ENCODE measurements at regions not wholly inside any gene's neighbourhood (a gene's known extent, or its start where the extent isn't known, plus 50 kb on each side); places are given as distances from the start of the nearest gene placed in this dataset.

DNA sequence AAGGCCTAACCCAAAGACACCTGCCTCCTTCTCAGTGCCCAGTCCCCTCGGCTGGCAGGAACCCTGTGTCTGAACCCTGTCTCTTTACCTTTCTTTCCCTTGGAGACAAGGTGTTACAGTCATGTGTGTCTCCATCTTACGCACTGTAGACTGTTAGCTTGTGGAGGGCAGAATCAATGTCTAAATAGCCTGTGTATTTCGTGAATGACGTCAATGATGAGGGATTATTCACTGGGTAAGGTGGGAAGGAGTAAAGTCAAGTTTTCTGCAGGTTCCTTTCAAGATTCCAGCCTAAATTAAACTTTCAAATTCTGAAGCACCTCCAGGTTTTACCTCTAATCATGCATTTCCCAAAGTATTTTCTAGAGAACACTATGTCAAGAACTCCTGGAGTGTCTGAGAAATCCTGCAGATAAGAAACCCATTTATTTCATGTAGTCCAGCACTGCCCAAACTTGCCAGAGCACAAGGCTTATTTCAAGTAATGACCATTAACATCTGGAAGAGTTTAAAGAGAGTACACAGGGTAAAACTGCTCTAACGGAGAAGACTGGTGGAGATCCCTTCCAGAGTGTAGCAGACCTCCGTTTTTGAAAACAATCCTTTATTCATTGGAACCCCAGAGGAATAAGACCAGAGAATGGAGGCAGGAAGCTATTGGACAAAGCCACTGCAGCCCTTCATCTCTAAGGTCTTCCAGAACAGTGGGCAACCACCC lies 72.8 kb downstream of the KCNF1 start:
- ATAC-seq = no peak
- DNase-seq (ENCODE audit: low spot score) = no peak

DNA sequence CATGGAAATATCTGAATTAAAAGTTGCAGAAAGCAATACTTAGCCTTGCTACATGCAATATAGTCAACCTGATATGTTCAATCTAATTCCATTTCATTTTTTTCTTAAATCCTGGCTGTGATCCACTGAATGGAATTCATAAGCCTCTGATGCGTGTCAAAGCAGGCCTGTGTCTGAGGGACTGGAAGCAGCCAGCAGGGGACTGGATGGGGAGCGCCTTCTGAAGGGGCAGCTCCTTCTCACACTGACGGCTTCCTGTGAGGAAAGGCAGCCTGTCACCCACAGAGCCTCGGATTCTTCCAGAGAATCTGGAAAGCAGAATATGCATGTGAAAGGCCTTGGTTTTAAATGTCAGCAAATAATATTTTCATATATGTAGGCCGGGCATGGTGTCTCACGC lies 73.5 kb downstream of the KCNF1 start:
- DNase-seq (ENCODE audit: low spot score) (no peak), ATAC-seq (no peak)

DNA sequence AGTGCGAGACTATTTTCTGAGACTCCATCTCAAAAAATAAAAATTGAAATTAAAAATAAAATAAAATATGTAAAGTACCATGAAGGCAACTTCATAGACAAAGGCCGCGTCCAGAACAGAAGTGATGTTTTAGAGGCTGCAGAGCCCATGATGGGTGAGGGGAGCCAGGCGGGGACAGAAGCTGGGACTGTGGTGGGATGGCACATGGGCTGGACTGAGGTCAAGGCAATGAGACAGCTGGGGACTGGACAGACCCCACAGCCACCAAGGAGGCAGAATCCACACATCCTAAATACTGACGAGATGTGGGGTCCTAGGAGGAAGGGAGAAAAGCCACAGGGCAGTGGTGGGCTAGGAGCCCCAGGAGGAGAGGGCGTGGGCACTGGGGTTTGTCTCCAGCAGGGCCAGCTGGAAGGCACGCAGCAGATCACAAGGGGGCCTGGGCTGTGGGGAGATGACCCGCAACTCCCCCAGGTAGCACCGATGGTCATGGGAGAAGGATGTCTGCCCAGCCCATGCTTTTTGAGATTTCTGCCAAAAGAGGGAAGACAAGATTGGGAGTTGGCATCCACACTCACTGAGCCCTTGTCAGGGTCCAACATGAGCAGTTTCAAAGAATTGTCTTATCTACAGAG lies 74.3 kb downstream of the KCNF1 start:
- DNase-seq (ENCODE audit: low spot score) (no peak), ATAC-seq (no peak)

DNA sequence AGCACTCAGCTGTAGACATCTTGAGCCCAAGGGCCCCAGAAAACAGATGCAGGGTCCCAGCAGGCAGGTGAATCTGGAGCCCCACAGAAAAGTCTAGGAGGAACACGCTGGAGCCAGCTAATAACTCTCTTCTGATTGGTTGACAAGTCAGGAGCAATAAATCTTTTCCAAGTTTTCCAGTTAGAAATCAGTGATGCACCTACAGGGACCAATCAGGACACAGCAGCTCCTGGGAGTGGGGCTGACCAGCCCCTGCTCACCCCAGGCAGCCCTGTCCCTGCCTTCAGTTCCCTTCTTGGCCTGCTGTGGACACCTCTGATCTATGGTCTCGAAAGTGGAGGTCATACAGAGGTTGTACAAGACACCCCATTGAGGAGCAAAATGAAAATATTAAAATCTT lies 75.7 kb downstream of the KCNF1 start:
- ATAC-seq (no peak), DNase-seq (ENCODE audit: low spot score) (no peak)

DNA sequence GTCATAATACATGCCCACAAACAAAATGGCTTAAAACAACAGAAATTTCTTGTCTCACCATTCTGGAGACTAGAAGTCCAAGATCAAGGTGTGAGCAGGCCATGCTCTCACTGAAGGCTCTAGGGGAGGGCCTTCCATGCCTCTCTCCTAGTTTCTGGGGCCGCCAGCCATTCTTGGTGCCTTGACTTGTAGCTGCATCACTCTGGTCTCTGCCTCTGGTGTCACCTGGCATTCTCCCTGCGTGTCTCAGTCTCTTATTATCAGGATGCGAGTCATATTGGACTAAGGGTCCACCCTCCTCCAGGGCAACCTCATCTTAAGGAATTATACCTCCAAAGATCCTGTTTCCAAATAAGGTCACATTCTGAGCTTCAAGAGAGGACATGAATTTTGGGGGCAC lies 76.1 kb downstream of the KCNF1 start:
- no peak for DNase-seq (ENCODE audit: low spot score)
- no peak for ATAC-seq

DNA sequence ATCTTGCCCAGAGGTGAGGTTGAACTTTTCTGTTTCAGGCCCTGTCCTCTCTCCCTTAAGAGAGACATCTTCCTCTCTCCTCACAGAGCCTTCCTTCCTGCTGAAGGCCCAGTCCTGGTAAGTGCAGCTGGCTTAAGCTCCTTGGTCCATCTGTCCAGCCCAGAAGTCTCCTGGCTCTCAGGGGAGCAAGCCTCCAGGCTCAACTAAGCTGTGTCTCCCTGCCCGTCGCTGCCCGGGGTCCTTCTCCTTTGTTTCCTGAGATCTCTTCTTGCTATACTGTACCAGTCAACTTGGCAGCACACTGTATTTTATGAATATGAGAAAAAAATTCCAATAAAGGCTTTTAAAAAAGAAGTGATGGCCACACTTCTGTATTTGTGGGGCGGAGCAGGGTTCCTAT lies 77.4 kb downstream of the KCNF1 start:
- ATAC-seq (no peak), DNase-seq (ENCODE audit: low spot score) (no peak)

DNA sequence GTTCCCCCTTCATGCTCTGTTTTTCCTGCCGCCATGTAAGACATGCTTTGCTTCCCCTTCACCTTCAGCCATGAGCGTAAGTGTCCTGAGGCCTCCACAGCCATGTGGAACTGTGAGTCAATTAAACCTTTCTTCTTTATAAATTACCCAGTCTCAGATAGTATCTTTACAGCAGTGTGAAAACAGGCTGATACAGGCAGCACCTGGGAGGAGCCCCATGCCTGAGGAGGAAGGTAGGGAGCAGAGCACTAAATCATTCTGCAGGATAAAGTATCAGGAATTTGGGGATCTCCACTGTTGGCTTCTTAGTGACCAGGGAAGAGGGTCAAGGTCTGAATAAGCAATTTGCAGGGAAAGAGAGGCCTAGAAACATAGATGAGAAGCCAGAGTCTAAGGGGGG lies 78.0 kb downstream of the KCNF1 start:
- no peak for ATAC-seq

DNA sequence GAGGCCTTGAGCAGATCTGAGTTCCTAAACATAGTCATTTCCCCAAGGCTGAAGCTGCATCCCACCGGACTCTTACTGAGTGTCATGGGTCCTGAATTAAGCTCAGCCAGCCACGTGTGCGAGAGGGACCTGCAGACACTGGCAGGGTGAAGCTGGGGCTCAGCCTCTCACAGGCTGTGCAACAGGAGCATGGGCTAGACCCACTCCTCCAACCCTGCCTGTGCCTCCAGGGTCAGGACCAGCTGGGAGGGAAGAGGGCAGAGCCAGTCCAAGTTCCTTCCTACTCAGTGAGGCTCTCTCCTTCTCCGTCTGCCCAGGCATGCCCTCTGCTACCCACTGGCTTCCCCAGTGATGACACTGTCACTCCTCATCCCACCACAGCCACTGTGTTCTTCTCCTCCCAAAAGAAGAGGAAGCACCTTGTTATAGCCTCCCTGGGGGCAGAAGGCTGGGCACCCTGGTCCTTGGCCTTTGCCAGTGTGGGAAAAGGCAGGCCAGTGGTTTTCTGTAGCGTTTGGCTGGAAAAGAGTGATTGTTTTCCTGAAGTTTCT lies 78.9 kb downstream of the KCNF1 start:
- ATAC-seq = no peak
- no peak for DNase-seq (ENCODE audit: low spot score)

More for the DNA sequence above, 78.0 kb downstream of the KCNF1 start:
- DNase-seq (ENCODE audit: low spot score) = no peak

DNA sequence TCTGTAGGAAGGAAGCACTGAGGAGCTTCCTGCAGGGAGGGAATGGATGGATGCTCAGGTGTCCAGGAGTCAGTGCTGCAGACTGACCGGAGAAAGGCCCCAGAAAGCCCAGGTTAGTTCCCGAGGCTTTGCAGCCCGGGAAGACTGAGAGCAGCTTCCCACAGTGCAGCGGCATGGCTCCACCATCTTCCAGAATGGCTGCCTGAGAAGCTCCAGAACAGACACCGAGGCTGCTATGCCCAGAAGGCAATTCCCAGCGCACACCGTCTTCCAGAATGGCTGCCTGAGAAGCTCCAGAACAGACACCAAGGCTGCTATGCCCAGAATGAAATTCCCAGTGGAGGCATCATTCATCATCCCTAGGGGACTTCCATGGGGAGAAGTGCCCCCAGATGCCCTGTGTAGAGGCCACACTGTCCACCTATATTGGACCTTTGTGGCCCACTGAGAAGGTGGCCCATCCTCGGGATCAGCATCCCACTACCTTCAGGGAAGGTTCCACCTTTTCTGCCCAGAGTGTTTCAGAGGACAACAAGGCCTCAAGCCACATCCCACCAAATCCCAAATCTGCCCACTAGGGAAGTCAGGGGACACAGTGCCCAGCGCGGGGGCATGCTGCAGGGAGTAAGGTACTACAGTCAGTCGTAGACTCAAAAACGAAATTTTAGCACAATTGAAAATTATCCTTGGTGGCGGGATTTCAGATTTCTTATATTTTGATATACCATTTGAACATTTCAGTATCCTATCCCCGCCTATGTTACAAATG lies 80.5 kb downstream of the KCNF1 start:
- DNase-seq (ENCODE audit: low spot score) (no peak), ATAC-seq (no peak)

DNA sequence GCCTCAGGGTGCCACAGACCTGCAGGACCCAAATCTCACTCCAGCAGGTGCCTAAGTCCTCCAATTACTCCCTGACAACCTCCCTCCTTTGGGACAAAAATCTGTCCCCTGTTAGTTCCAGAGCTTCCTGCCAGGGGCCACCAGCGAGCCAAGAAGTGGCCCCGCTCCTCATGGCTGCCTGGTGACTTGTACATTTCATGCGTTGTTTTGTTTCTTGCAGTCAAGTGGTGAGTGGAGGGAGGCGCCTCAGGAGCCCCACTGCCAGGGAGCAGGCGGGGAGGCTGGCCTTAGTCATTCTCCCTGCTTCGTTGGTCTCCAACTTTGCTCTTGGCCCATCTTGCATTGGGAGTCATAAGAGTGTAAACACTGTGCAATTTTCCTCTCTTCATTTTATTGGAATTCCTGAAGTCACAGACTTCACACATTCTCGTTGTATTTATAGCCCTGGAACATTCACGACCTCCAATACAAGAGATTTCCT lies 81.3 kb downstream of the KCNF1 start:
- ATAC-seq = no peak
- no peak for DNase-seq (ENCODE audit: low spot score)

DNA sequence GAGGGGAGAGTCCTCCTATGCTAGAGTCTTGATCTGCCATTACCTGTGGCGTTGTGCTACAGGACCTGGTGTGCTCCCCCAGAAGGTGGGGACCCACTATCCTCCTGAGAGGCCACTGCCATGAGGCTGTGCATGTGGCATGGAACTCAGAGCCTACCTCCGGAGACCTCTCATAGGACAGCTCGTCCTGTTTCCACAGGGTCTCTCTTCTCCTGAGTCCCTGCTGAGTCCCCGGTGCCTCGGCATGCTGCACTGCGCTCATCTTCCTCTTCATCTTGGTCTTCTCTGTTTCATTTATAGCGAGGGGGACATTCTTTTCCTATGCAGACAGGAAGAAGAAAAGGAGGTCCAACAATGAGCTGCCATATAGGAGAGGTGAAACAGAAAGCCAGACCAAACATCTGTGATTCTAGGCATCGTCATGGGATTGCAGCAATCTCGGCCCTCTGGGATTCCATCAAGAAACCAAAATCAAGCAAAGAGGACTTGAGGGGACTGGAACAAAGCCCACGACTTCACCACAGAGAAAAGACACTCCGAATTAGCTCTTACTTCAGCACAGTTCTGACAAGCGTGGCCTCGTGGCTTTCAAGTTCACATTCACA lies 83.7 kb downstream of the KCNF1 start:
- DNase-seq (ENCODE audit: low spot score) (no peak), ATAC-seq (no peak)

DNA sequence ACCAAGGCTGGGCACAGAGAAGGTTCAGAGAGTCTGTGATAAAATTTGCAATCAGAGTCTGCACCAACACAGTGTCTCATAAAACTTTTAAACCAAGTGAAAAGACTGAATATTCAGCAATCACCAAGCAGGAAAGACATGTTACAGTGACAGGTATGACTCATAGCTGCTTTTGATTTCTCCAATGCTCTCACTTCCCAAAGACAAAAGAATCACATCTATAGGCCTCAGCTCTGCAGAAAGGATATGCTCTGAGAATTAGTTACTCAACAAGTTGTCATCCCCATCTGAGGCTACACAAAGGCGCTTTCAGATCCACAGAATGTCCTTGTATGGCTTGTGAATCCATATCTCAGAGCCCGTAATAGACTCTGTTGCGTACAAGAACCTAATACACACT lies 92.5 kb downstream of the KCNF1 start:
- no peak for ATAC-seq
- no peak for DNase-seq (ENCODE audit: low spot score)

DNA sequence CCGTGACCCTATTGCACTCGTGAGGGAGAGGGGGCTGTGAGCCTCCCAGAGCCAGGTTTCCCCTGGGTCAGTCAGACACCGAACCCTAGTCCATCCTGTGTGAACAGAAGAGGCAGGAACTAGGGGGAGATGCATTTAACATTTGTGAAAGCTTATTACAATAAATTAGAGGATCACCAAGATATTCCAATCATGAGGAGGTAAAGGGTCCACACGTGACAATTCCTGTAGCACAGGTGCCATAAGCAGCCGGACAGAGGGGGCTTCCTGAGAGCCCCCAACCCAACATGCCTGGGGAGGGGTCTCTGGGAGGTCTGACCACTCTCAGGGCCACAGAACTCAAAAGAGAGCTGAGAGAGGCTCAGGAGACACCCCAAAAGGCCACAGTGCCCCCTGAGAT lies 93.3 kb downstream of the KCNF1 start:
- ATAC-seq (no peak), DNase-seq (ENCODE audit: low spot score) (no peak)

DNA sequence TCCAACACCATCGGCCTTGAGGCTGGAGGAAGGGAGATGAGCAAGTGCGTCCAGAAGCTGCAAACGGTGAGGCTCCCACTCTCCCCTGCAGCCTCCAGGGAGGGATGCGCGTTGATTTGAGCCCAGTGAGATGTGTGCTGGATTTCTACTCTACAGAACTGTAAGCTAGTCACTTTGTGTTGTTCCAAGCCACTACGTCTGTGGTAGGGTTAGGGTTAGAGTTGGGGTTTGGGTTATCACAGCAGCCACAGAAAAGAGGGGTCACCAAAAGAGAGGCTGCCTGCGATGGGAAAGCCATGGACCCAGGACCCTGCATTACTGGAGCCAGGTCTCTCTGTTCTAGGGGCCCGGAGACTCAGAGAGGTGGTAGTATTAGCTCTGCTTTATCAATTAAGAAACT lies 94.5 kb downstream of the KCNF1 start:
- ATAC-seq = no peak

DNA sequence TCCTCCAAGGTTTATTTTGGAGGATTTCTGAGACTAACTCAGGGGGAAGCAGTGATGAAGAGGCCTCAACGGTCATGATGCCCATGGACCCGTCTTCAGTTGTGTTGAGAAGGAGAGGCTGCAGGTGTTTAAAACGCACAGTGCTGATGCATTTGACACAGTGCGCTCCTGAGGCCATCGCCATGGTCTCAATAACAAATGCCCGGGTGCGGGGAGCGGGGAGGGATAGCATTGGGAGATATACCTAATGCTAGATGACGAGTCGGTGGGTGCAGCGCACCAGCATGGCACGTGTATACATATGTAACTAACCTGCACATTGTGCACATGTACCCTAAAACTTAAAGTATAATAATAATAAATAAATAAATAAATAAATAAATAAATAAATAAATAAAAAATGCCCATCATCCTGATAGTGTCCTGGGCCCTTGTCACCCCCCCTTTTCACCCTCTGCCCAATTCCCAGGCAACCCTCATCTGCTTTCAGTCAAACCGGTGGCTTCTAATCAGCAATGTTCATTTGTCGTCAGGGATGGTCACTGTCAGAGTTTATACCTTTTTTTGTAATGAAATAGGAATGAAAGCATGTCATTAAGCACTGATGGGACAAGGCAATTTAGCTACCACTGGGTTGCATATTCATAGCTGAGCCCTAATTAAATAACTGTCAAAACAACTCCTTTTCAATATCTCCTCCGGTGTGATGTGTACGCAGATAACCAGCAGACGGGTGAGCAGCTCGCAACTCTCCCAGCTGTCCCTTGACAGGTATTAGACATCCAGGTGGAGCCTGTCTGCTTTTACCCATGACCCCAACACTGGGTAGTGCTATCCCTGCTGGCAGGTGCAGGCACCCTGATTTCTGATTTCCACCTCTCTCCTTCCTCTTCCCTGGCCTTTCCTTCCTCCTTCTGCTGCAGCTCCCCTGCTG lies 95.9 kb downstream of the KCNF1 start:
- ATAC-seq = no peak
- DNase-seq (ENCODE audit: low spot score) = no peak

More for the DNA sequence above, 94.5 kb downstream of the KCNF1 start:
- DNase-seq (ENCODE audit: low spot score) = no peak

DNA sequence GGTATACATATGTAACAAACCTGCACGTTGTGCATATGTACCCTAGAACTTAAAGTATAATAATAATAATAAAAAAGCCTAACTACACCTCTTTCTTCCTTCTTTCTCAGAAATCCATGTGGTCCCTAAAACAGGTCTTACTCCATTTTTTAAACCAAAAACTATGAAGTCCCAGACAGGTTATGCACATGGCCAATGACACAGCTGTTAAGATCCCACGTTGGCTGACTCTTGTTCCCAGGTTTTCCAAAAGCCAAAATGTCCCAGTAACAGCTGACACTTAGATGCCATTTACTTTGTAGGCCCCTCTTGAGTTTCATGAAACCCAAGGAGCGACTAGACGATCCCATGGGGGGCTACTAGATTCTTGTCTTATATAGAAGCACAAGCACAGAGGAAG lies 97.0 kb downstream of the KCNF1 start:
- no peak for DNase-seq (ENCODE audit: low spot score)
- ATAC-seq = no peak

DNA sequence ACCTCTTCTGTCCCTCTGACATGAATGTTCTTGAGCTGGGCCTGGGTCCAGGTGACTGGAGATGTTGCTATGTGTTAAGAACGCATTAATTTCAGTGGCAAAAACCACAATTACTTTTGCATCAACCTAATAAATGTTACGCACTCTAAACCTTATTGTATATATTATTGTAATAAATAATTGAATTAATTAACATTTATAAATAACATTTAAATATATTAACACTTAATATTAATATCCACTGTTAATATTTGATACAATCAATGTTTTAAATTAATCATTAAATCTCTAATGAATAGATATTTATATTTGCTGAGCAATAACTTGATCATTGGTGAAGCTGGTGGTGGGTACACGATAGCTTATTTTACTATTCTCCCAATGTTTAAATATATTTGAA lies 97.4 kb downstream of the KCNF1 start:
- no peak for DNase-seq (ENCODE audit: low spot score)
- no peak for ATAC-seq

DNA sequence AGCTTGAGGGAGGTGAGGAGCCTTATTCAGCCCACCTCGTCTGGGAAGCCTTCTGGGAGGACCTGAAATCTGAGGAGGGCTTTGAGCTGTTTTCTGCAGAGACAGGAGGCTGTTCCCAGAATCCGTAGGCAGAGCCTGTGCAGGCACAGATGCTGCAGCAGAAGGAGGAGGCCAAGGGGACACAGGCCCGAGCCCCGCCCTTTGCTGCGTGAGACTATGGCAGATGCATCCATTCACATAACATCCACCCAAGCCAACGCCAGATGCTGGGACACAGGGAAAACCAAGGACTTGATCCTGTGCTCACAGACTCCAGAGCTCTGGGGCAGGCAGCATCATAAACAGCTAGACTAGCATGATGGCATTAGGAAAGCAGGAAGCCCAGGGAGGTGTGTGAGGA lies 98.2 kb downstream of the KCNF1 start:
- DNase-seq (ENCODE audit: low spot score) (no peak), ATAC-seq (no peak)

DNA sequence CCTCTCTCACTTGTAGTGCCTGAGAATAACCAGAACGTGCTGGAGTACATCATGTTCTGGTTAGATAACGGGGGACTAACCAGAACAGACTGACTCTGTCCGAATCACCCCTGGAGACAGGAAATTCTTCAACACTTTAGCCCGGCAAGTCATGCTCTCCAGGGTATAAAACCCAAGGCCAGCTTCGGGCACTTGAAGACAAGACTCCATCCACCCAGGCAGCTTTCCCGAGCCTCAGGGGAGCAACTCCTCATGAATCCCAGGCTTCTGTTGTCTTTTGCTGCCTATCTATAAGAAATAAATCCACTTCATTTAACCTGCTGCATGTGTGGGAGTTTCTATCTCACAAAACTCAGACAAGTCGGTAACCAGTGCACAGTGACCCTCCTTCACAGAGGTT lies 99.6 kb downstream of the KCNF1 start:
- ATAC-seq = no peak
- no peak for DNase-seq (ENCODE audit: low spot score)

DNA sequence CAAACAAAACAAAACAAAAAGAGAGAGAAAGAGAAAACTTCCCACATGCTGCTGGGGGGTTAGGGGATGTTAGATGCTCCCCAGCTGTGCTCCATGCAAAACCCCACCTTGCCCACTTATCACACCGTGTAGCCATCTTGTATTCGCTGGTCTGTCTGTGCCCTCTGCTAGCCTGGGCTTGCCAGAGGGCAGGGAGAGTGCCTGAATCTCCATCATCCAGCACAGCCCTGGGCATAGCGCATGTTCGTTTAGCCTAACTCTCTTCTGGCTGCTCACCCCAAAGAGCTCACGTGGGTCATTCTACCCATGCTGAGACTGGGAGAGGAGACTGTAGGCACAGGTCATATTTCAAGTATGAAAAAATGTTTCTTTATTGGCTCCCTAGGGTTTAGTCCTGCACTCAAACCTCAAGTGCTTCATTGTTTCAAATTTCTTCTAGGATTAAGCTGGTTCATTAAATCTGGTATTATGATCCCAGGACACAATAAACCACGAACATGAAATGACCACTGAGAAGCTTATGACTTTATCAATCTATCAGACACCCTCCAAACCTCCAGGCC lies 100.5 kb downstream of the KCNF1 start:
- no peak for ATAC-seq
- DNase-seq (ENCODE audit: low spot score) = peak; percentile 16

All from left lobe of liver (tissue), 2 donors.